ENCODE measurements at regions not wholly inside any gene's neighbourhood (a gene's known extent, or its start where the extent isn't known, plus 50 kb on each side); places are given as distances from the start of the nearest gene placed in this dataset.

DNA sequence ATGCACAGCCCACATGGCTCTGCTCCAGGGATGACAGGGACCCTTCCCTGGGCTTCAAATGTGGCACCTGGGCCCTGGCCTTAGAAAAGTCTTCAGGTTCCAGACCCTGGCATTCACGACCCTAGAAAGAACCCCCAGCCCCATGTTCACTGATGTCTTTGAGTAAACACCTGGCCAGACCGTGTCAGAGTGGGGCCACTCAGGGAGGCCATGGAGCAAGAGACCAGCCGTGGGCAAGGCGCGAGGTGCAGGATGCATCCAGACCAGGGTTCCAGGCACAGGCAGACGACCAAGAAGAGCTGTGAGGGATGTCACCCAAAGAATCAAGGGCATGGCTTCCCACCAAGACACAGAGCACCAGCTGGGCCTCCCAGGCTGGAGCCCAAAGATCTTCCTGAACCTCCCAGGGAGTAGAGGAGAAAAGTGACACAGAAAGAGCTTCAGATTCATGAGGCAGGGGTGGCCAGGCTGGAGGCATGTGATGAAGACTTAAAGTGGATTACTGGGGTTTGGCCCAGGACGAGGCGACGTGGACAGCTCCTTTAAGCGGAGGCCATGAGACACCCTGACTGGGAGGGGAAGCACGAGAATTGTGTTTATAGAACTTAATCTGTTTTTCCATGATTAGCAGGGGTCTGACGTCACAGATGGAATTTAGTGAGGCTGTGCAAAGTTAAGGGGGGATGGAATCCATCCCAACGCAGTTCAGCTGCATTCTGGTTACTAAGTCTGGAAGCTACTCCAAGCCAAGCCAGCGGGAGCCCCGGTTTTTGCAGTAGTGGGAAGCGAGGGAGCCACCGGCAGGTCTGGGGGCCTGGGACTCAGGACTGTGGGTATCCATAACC, 61.6 kb downstream of the ARL6IP4 start:
- TF ChIP-seq CTCF (IDR thresholded peaks at IDR 0.05) (no peak), KDM1A (IDR thresholded peaks at IDR 0.05; ENCODE audit: low read depth) (no peak), CBX8 (IDR thresholded peaks at IDR 0.05) (no peak), REST (IDR thresholded peaks at IDR 0.05) (no peak), RNF2 (IDR thresholded peaks at IDR 0.05; ENCODE audit: borderline replicate concordance, low read depth) (no peak), POLR2A (IDR thresholded peaks at IDR 0.05; ENCODE audit: low read length) (no peak), BHLHE40 (IDR thresholded peaks at IDR 0.05; ENCODE audit: low read depth, low read length) (no peak), JUN (IDR thresholded peaks at IDR 0.05) (no peak), HOXA7 (CRISPR knock-in tag; IDR thresholded peaks at IDR 0.05) (no peak)
- TF ChIP-seq, protein P1, sequence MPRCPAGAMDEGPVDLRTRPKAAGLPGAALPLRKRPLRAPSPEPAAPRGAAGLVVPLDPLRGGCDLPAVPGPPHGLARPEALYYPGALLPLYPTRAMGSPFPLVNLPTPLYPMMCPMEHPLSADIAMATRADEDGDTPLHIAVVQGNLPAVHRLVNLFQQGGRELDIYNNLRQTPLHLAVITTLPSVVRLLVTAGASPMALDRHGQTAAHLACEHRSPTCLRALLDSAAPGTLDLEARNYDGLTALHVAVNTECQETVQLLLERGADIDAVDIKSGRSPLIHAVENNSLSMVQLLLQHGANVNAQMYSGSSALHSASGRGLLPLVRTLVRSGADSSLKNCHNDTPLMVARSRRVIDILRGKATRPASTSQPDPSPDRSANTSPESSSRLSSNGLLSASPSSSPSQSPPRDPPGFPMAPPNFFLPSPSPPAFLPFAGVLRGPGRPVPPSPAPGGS (IDR thresholded peaks at IDR 0.05), result no peak

Measured in A549 (cell line).